GM18519 (cell line): ENCODE measurements at regions not wholly inside any gene's neighbourhood (a gene's known extent, or its start where the extent isn't known, plus 50 kb on each side); places are given as distances from the start of the nearest gene placed in this dataset.
"Not testable (repeated sequence)": the region's sequence is repeated elsewhere in the genome, so short reads cannot be mapped to it uniquely, and the experiment has no call there.

Source experiments
- ATAC-seq: cut with Tn5 transposase; IDR thresholded peaks from one replicate; pipeline ENCODE4 v1.9.1; 2021; ENCODE audit warnings: mild to moderate bottlenecking, moderate library complexity; ENCODE audit not compliant: unreplicated experiment, low FRiP score

DNA sequence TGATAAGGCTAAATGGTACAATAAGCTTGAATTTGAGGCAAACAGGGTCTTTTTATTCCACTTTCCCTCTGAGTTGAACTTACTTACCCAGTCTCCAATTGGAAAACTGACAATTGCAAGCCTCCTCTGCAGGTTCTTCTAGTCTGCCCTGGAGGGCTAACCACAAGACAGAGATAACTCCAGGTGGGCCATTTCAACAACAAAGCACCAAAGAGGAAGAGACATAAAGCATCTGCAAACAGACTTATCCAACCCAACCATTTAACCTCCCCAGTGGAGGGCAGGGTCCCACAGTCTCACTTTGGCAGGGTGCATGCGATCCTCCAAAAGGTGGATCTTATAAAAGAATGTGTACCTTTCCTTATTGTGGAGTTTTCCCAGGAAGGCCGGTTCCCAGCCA, 525.8 kb downstream of the DIPK2A start:
- ATAC-seq, result no peak

DNA sequence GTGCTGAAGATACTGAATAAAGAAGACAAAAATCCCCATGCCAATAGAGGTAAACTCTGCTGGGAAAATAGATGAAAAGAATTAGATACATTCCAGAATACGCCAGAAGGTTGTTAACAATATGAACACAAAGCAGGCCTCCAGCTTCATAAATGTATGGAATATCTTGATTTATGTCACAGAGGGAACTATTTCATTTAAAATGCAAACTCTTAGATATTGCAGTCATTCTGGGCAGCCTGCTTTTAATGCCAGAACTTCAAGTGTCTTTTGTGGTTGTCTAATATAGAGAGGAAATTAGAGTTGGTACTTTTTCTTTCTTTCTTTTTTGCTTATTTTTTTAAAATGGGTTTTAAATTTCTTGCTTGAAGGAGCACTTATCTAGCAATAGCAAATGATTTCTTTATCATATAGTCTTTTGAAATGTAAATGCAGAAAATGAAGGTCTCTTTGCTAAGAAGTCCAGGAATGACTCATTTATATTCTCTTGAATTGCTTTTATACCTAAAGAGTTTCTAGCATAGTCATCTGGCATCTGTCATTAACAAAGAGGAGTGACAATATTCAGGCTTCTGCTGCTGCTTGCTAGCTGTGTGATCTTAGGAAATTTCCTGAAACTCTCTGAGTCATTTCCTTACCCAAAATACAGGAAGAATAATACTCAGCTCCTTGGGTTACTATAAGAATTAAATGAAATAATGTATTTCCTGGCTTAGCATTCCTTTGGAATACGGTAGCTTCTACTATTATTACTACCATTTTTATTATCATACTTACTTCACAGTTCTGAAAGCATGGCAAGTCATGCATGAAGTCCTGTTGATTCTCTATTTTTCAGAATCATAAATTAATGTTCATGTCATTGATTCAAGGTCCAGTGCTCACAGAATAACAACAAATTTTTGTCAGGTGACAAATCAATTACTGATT, 527.6 kb downstream of the DIPK2A start:
- ATAC-seq, result peak; percentile 51

DNA sequence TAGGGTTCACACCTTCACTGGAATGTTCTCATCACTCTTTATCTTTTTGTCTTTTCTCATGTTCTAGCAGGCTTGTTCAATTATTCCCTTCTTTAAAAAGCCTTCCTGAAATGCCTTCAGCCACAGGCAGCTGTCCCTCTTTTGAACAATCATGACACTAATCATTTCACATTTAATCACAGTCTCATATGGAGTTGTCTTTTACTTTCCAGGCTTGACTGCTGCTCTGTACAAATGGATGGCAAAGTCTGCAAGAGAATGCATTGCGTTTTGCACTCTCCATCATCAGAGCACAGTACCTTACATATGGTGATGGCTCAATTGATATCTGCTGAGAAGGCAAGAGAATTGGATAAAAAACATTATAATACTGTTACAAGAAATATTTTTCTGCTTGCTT, 529.8 kb downstream of the DIPK2A start:
- no peak for ATAC-seq

DNA sequence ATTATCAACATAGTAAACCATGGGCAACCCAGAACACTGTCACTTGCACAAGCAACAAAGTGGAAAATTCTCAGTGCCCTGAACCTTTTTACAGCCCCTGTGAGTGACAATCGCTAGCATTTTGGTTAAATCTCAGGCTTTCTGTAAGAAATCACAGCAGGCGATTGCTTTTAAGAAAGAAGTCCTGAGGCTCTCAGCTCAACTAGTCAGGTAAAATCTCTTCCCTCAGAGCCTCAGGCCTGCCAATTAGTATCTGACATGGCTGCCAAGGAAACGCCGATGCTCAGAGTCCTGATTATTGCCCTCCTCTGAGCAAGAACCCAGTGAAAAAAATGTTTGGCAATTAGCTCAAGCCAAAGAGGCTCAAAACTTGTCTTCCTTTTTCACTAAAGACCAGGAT, 530.8 kb downstream of the DIPK2A start:
- ATAC-seq, result no peak

DNA sequence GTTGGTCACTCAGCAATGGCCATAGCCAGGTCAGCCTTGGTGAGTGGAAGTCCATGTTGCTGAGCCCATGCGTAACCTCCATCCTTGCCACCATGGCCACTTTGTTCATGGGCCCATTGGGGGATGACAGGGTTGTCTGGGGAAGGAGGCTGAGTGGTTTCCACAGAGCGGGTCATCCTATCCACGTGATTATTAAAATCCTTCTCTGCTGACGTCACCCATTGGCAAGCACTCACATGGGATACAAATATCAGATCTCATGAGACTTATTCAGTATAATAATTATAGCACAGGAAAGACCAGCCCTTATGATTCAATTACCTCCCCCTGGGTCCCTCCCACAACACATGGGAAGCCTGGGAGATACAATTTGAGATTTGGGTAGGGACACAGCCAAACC, 534.8 kb downstream of the DIPK2A start:
- not testable (repeated sequence) for ATAC-seq

DNA sequence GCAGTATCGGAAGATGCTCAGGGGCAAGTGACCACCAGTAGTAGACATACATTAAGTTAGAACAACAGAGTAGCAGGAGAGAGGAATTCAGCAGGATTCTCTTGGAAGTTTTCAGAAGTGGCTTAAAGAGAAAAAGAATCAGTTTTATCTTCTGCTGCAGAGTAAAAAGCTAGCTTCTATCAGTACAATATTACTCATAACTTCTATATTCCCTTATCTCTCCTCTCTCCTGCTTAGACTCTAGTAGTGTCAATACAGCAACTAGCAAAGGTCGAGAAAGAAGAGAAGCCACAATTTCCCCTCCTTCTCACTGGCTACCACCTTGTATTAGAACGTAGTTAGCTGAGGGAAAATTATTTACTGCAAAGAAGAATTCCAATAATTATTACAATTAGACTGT, 539.7 kb downstream of the DIPK2A start:
- ATAC-seq, result no peak

DNA sequence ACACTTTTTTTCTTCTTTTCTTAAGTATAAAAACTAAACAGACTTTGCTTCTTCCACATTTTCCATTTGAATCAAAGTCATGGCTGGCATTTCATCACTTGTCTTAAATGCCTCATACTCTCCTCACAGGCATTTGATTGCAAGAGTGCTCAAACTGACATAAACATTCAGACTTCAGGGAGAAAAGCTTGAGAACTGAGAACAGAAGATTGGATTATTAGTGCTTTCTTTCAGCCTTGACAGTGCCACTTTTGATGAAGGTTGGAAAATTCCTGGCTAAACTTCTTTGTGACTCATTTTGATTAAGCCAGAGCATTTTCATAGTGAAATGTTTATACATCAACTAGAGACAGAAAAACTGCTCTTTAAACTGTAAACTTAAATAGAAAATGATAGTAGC, 544.4 kb downstream of the DIPK2A start:
- no peak for ATAC-seq

DNA sequence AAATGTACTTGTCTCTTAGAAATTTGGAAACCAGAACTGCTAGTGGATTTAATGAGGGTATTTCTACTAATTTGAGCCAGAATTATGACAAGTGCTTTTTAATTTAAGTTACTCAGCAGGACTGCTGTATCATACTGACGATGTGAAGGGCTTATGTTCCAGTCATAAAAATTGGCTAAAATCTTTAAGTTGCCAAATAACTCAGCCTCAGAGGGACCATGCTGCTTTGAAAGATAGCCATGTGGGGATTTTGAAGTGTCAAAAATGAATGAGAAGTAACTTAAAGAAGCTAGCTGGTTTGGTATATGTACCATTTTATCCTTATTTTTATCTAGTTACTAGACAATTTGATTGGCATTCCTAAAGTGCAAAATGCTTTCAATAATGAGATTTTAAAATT, 545.0 kb downstream of the DIPK2A start:
- no peak for ATAC-seq

DNA sequence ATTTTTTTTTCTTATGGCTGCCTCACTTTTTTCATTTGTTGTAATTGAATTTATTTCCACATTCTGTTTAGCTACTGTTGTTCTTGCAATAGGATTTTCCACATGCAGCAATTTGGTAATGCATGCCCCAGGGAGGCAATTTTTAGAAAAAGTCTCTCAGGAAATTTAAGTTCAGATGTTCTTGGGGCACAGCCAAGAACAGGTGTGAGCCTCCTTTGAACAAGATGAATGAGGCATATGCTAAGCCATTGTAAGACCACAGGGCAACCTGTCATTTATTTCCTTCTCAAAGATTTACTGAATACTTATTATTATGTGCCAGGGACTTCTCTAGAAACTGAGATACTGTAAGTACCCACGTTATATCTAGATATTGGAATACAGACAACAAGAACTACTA, 549.5 kb downstream of the DIPK2A start:
- ATAC-seq, result no peak

DNA sequence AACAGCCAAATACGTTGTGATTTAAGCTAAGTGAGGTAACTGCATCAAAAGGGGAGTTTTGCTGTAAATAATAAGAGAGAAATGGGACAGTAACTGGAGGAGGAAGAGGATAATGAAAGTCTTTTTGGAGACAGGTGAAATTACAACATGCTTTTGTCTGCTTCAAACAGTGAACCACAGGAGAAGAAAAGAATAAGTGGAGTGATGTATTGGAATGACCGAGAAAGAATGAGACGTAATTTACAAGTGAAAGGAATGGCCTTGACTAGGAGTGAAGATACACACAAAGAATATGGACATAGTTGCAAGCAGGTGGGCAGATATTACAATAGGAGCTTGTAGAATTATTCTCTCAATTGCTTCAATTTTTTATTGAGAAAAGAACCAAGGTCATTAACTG, 550.8 kb downstream of the DIPK2A start:
- ATAC-seq, result no peak

DNA sequence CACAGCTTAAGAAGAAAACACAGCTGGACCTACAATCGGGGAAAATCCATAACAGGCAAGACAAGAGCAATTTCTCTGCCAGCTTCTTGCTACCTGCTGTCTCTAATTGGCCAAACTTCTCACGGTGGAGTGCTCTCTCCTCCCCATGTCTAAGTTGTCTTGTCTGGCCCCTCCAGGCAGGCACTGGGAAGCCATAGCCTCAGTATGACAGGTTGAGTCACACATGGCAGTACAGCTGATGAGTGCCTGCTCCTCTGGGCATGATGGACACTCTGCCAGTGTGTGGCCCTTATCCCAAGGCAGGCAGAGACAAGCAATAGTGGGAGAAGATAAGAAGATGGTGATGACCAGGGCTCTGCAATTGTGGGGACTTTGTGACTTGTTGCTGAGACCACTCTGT, 551.8 kb downstream of the DIPK2A start:
- no peak for ATAC-seq

DNA sequence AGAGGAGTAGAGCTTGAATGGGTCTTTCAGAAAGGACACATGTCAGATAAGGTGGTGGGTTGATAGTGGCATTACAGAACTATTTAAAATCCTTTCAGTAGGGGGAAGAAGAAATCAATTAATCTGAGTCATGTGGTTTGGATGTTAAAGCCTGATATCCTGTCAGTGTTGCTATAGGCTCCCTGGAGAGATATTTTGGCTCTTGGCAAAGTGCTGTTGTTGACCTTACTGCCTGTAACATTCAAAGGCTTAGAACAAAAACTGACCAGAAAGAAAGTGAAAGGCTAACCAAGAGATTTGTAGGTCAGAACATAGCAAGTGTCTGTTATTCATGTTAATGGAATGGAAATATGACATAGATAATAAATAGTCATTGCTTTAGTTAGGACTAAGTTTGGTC, 552.9 kb downstream of the DIPK2A start:
- ATAC-seq, result no peak

DNA sequence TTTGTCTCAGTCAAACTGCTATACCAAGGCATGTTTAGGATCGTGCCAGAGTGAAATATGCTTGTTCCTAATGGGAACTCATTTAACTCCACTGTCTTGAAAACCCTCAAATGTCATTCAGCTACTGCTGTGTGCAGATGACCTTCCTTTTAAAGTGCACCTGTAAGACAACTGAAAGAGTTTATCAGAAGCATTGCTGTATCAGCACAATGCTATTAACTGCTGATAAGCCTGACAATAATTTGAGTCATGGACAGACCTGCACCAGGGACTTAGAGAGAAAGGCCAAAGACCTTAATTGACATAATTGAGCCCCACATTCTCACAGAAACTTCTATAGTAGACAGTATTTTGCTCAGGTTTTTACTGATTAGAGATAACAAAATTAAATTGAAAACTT, 557.9 kb downstream of the DIPK2A start:
- no peak for ATAC-seq

DNA sequence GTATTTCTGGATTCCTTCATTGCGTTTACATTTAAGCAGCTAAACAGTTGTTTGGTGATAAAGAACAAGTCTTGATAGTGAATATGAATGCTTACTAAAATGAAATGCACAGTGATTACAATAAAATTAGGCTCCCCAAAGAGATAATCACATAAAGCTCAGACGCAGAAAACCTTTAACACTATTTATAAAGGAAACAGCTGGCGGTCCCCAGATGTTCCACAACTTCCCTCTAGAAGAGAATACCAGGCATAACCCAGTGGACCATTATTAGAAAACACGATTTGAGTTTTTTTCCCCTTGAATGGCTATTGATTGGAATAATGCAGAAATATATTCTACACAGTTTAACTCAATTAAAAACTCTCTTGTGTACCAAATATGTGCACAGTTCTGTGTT, 573.2 kb downstream of the DIPK2A start:
- ATAC-seq, result no peak

DNA sequence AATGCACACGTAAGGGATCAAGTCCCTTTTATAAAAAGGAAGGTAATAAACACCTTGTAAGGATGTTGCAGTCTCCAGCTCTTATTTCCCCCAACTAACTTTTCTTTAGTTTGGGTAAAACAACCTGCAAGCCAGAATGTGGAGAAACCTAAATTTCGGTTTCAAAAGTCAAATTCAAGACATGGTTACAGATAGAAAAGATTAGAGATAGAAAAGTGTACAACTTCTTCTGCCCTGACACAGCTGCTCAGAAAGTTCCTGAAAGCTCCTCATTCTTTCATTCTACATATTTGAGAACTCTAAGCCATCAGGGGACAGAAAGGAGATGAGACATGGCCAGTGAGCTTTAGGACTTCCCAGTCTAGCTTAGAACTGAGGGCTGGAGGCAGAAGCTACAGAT, 574.9 kb downstream of the DIPK2A start:
- no peak for ATAC-seq

DNA sequence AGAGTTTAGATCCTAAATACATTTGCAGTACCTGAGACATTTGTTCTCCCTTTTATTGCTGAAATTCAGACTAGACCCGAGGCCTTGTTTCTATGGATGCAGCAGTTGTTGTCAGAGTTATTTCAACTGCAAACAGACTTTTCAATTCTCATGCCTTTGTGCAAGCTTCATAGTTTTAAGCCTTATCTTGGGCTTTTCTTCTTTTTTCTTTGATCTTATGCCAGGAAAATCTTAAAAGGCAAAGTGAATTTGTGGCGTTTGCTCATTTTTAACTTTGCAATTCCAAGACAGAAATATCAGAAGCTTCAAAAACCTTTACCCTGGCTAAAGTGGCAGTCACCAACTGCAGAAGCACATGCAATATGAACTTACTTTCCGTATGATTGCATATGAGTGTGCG, 576.7 kb downstream of the DIPK2A start:
- no peak for ATAC-seq

DNA sequence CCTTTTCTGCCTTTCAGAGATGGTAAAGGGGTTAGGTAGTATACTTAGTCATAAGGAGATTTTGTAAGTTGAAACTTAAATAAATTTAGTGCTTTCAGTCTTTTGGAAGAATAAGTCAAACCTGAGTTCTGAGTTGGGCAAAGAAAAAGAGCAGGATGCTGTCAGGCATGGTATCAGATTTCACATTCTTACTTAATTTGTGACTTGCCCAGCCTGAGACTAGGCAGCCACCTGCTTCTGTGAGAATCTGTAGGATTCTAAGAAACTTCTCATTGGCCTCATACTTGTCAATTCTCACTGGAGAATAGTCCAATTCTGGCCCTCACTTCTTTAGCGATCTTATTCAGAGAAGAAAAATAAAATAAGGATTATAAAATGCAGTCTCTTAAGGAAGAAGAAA, 577.5 kb downstream of the DIPK2A start:
- ATAC-seq, result no peak

DNA sequence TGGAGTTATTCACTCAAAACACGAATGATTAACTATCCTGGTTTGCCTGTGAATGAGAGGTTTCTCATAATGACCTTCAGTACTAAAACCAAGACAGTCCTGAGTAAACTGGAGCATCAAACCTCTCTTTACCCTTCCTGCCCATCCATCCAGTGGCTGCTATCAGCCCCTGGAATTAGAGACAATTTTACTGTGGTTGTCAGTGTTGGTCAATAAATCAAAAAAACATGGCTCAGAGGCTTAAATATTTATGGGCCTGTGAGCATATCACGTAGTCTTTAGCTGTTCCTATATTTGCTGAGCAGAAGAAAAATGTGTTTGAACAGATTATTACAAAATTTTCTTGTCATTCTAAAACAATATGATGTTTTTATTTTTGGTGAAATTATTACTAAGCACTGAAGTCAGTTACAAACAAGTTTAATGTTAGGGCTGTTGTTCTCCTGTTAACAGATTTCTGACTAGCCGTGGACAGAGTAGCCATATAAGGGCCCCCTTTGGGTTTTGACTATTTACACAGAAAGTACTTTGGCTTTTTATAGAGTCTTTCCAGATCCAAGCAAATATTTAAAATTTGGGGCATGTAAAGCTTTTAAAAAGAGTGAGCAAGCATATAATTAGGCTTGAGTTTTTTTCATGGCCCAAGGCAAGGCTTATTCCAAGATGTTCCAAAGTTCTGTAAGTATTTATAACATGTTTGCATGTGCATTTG, 580.9 kb downstream of the DIPK2A start:
- ATAC-seq, result no peak

DNA sequence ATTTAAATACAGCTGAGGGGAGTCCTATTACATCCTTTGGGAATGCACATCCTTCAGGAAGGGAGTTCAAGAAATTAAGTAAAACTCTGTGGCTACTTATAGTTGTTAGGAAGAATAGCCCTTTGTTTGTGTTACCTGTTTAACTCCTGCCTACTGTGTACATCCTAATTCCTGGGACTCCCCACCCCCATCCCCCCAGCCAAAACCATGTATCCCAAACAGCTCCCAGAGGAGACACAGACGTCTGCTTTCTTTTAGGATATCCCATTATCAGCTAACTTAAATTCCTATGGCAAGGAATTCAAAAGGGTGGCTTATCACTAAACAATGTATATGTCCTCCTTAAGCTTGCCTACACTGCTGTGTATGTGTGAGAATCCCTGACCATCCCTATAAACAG, 581.7 kb downstream of the DIPK2A start:
- ATAC-seq, result no peak

DNA sequence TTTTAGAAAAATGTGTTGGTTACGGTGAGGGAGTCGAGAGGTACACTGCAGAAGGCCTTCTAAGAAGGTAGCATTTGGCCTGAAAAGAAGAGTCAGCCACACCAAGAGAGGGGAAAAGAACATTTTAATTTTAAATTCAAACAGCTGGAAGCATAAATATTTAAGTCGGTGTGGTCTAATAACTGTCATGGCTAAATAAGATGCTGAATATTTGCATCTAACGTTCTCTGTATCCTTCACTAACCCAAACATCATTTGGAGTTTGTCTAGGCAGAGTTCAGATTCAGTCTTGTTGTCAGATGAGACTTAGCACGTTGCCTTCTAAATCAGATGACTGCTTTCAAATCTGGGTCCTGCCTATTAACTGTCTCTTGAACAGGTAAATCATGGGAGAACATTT, 583.3 kb downstream of the DIPK2A start:
- no peak for ATAC-seq

DNA sequence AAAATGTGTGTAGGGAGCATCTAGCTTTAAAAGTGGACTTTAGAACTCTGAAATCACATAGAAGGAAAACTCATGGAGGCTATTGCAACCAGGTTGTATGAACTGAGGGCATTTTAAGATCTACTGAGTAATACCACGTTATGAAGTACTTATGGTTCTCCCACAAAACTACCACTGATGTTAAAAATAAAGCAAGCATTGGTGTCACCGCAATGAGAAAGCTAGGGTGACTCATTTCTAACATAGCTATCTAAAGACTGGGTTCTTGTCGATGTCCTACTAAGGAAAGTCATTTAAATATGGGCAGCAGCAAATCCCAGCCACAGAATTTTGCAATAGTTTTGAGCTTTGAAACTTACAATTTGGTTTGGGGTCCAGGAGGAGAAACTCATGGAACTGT, 584.8 kb downstream of the DIPK2A start:
- ATAC-seq, result peak; percentile 99

DNA sequence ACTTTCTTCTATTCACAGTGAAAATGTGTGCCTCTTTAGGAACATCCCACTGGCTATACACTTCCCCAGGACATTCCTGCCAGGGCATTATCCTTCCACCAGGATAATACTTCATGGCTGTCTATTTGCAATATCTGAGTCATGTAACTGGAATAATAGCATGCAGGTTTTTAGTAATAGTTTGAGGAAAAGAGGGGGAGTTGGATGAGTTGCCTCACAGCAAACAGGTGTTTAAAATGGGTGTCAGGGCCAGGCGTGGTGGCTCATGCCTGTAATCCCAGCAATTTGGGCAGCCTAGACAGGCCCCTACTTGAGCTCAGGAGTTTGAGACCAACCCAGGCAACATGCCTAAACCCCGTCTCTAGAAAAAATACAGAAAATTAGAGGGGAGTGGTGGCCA, 585.9 kb downstream of the DIPK2A start:
- ATAC-seq, result no peak
